ENCODE measurements at regions not wholly inside any gene's neighbourhood (a gene's known extent, or its start where the extent isn't known, plus 50 kb on each side); places are given as distances from the start of the nearest gene placed in this dataset.

- TF ChIP-seq EZH2 (IDR thresholded peaks at IDR 0.05; ENCODE audit: borderline replicate concordance, low read length), result no peak
- no peak for TF ChIP-seq CTCF (IDR thresholded peaks at IDR 0.05; ENCODE audit: low read length)
- Histone ChIP-seq H3K4me3 (ENCODE audit: low read depth, low read length, poor library complexity, severe bottlenecking) (no peak overlapping the region), H3K4me1 (ENCODE audit: insufficient read depth, low read length, severe bottlenecking) (peaks cover 3% of the 10 kb centered on the region), H3K36me3 (ENCODE audit: insufficient read depth, low read length) (peaks cover 54% of the 10 kb centered on the region), H2AFZ (ENCODE audit: low read length) (no peak overlapping the region), H3K9me3 (ENCODE audit: low read length) (no peaks in the 10 kb centered on the region), H4K20me1 (ENCODE audit: insufficient read depth, low read length) (no peaks in the 10 kb centered on the region), H3K27ac (ENCODE audit: low read depth, low read length, poor library complexity, severe bottlenecking) (no peak overlapping the region), H3F3A (ENCODE audit: insufficient read depth, low read length) (no peaks in the 10 kb centered on the region), H3K9ac (ENCODE audit: low read length) (no peak overlapping the region), H3K27me3 (ENCODE audit: insufficient read depth, low read length) (no peaks in the 10 kb centered on the region), H3K4me2 (ENCODE audit: low read length) (no peak overlapping the region), H3K79me2 (ENCODE audit: insufficient read depth, low read length) (no peaks in the 10 kb centered on the region), H3K9me2 (ENCODE audit: low read depth, low read length) (no peaks in the 10 kb centered on the region)
Observed at GRCh38 chr1:77623066-77623465, 59.4 kb downstream of the ZZZ3 start.

- Histone ChIP-seq H3F3A (ENCODE audit: insufficient read depth, low read length) (no peaks in the 10 kb centered on the region), H3K36me3 (ENCODE audit: insufficient read depth, low read length) (peaks cover 57% of the 10 kb centered on the region), H3K9me2 (ENCODE audit: low read depth, low read length) (no peaks in the 10 kb centered on the region), H2AFZ (ENCODE audit: low read length) (no peak overlapping the region), H3K27me3 (ENCODE audit: insufficient read depth, low read length) (no peaks in the 10 kb centered on the region), H3K27ac (ENCODE audit: low read depth, low read length, poor library complexity, severe bottlenecking) (no peak overlapping the region), H3K79me2 (ENCODE audit: insufficient read depth, low read length) (no peaks in the 10 kb centered on the region), H4K20me1 (ENCODE audit: insufficient read depth, low read length) (no peaks in the 10 kb centered on the region), H3K4me3 (ENCODE audit: low read depth, low read length, poor library complexity, severe bottlenecking) (no peak overlapping the region), H3K9me3 (ENCODE audit: low read length) (no peaks in the 10 kb centered on the region), H3K9ac (ENCODE audit: low read length) (no peak overlapping the region), H3K4me2 (ENCODE audit: low read length) (no peak overlapping the region), H3K4me1 (ENCODE audit: insufficient read depth, low read length, severe bottlenecking) (peaks cover 3% of the 10 kb centered on the region)
- TF ChIP-seq EZH2 (IDR thresholded peaks at IDR 0.05; ENCODE audit: borderline replicate concordance, low read length), result no peak
- no peak for TF ChIP-seq CTCF (IDR thresholded peaks at IDR 0.05; ENCODE audit: low read length)
Observed at GRCh38 chr1:77620273-77620672, 62.2 kb downstream of the ZZZ3 start.

DNA sequence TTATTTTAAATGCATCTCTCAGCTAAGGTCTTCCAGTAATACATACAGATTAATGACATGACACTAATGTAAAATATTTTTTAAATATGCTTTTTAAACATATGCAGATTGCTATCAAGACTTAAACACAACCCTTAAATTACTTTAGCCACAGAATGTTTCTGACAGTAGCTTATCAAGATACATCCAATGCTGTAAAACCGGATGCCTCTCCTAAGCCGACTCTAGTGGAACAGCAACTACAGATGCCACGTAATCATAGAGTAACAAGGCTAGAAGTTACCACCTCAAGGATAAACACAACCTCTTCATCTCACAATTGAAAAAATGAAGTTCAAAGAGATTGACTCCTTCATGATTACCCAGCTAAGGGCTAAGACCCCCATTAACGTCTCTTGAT, 68.4 kb downstream of the ZZZ3 start:
- Histone ChIP-seq H3K27ac (ENCODE audit: low read depth, low read length, poor library complexity, severe bottlenecking) (no peak overlapping the region), H3K79me2 (ENCODE audit: insufficient read depth, low read length) (no peaks in the 10 kb centered on the region), H3K27me3 (ENCODE audit: insufficient read depth, low read length) (no peaks in the 10 kb centered on the region), H3K9ac (ENCODE audit: low read length) (no peak overlapping the region), H3K9me3 (ENCODE audit: low read length) (peaks cover 4% of the 10 kb centered on the region; the same call in 1 of the 2 replicates), H3K4me3 (ENCODE audit: low read depth, low read length, poor library complexity, severe bottlenecking) (no peak overlapping the region), H4K20me1 (ENCODE audit: insufficient read depth, low read length) (no peaks in the 10 kb centered on the region), H2AFZ (ENCODE audit: low read length) (no peak overlapping the region), H3K9me2 (ENCODE audit: low read depth, low read length) (no peaks in the 10 kb centered on the region), H3K4me2 (ENCODE audit: low read length) (no peak overlapping the region), H3F3A (ENCODE audit: insufficient read depth, low read length) (no peaks in the 10 kb centered on the region), H3K4me1 (ENCODE audit: insufficient read depth, low read length, severe bottlenecking) (no peaks in the 10 kb centered on the region), H3K36me3 (ENCODE audit: insufficient read depth, low read length) (peaks cover 33% of the 10 kb centered on the region)
- TF ChIP-seq EZH2 (IDR thresholded peaks at IDR 0.05; ENCODE audit: borderline replicate concordance, low read length) (no peak), CTCF (IDR thresholded peaks at IDR 0.05; ENCODE audit: low read length) (no peak)

Measured in OCI-LY1 (cell line).